ENCODE measurements at regions not wholly inside any gene's neighbourhood (a gene's known extent, or its start where the extent isn't known, plus 50 kb on each side); places are given as distances from the start of the nearest gene placed in this dataset.

DNA sequence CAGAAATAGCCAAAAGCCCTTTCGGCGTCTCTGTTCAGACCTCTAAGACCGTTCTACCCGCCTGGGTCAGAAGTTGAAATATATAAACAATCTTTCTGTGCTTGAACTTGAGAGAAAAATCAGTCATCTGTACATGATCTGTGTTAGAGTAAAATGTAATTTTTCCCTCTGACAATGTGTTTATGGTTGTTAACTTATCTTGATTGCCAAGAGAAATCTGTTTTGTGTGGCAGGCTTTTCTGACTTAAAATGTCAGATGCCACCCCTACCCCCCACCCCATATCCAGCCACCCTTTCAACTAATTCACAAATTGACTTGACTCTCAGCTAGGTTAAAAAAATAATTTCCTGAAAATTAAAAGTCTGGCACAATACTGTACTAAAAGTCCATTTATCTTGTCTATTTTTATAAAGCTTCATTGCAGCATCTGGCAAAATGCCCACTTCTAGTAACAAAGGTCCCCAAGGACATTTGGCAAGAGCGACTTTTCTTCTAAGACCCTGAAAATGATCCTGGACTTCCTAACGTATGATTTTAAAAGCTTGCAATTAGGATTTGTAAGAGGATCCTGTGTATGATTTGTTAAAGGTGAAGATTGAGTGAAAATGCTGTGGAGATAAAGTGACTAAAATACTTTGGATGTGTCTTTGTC lies 304.2 kb downstream of the EPHA4 start:
- TF ChIP-seq CTCF (IDR thresholded peaks at IDR 0.05 in 4 of 5, conservative IDR thresholded peaks at IDR 0.05 in 1 of 5), result no peak
- no peak for TF ChIP-seq POLR2A (IDR thresholded peaks at IDR 0.05)

Data from gastrocnemius medialis (tissue), 4 donors.